ENCODE measurements at regions not wholly inside any gene's neighbourhood (a gene's known extent, or its start where the extent isn't known, plus 50 kb on each side); places are given as distances from the start of the nearest gene placed in this dataset.

GRCh38 chr4:111198446-111198845 lies 575.6 kb upstream of the PITX2 start:
- TF ChIP-seq ZSCAN29 (IDR thresholded peaks at IDR 0.05) (no peak), POLR2A (conservative IDR thresholded peaks at IDR 0.05) (no peak), NFRKB (IDR thresholded peaks at IDR 0.05; ENCODE audit: low read depth) (no peak), U2AF2 (optimal IDR thresholded peaks at IDR 0.05; ENCODE audit: low read depth, low read length) (no peak), RFX7 (CRISPR knock-in tag; IDR thresholded peaks at IDR 0.05) (no peak), EP300 (IDR thresholded peaks at IDR 0.05; ENCODE audit: low read length) (no peak), RNF2 (IDR thresholded peaks at IDR 0.05) (no peak), ZBTB26 (CRISPR knock-in tag; IDR thresholded peaks at IDR 0.05) (no peak)
- TF ChIP-seq, protein P1, sequence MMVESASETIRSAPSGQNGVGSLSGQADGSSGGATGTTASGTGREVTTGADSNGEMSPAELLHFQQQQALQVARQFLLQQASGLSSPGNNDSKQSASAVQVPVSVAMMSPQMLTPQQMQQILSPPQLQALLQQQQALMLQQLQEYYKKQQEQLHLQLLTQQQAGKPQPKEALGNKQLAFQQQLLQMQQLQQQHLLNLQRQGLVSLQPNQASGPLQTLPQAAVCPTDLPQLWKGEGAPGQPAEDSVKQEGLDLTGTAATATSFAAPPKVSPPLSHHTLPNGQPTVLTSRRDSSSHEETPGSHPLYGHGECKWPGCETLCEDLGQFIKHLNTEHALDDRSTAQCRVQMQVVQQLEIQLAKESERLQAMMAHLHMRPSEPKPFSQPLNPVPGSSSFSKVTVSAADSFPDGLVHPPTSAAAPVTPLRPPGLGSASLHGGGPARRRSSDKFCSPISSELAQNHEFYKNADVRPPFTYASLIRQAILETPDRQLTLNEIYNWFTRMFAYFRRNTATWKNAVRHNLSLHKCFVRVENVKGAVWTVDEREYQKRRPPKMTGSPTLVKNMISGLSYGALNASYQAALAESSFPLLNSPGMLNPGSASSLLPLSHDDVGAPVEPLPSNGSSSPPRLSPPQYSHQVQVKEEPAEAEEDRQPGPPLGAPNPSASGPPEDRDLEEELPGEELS (CRISPR knock-in tag; IDR thresholded peaks at IDR 0.05; ENCODE audit: borderline replicate concordance), result no peak
- TF ChIP-seq, protein P2, sequence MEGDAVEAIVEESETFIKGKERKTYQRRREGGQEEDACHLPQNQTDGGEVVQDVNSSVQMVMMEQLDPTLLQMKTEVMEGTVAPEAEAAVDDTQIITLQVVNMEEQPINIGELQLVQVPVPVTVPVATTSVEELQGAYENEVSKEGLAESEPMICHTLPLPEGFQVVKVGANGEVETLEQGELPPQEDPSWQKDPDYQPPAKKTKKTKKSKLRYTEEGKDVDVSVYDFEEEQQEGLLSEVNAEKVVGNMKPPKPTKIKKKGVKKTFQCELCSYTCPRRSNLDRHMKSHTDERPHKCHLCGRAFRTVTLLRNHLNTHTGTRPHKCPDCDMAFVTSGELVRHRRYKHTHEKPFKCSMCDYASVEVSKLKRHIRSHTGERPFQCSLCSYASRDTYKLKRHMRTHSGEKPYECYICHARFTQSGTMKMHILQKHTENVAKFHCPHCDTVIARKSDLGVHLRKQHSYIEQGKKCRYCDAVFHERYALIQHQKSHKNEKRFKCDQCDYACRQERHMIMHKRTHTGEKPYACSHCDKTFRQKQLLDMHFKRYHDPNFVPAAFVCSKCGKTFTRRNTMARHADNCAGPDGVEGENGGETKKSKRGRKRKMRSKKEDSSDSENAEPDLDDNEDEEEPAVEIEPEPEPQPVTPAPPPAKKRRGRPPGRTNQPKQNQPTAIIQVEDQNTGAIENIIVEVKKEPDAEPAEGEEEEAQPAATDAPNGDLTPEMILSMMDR (IDR thresholded peaks at IDR 0.05 in 2 of 3, conservative IDR thresholded peaks at IDR 0.05 in 1 of 3; ENCODE audit: insufficient read depth in 2 of 3, low read depth in 1 of 3, low read length in 3 of 3), result no peak
